Panc1 (cell line): ENCODE measurements at regions not wholly inside any gene's neighbourhood (a gene's known extent, or its start where the extent isn't known, plus 50 kb on each side); places are given as distances from the start of the nearest gene placed in this dataset.

Experiments
- ATAC-seq: fragments of 200-7000 bp; cut with Tn5 transposase; 2 replicates; pipeline ENCODE4 v1.9.1; 2020; ENCODE audit warnings: mild to moderate bottlenecking, moderate library complexity
- BruUV-seq: library from RNA; stranded (reverse); fragments of 400-500 nt; replicated peaks from 2 replicates; lab custom pipeline; 2021; lab: Mats Ljungman, UMichigan
- CTCF ChIA-PET: fragments of 300-600 bp; sonication (Branson Sonifier 250); formaldehyde crosslinking; loops from one replicate; lab custom pipeline; 2022; ENCODE audit warnings: antibody characterized with exemption; lab: Charles Lee
- POLR2A ChIA-PET: fragments of 300-600 bp; sonication (Branson Sonifier 250); formaldehyde crosslinking; loops from one replicate; lab custom pipeline; 2022; ENCODE audit warnings: antibody characterized with exemption; lab: Charles Lee
- DNase-seq: peaks from one replicate; pipeline ENCODE4 v3.0.0-alpha.2; 2010; ENCODE audit warnings: low read depth, low spot score
- H3K27ac ChIP-seq: 2 replicates; pipeline ENCODE4 v1.5.1; 2011; ENCODE audit warnings: mild to moderate bottlenecking, low read length, inconsistent platforms
- H3K27me3 ChIP-seq: fragments of 200-500 bp; sonication (Bioruptor generic); 2 replicates; pipeline ENCODE4 v1.6.0; 2014; ENCODE audit warnings: low read length, inconsistent platforms; ENCODE audit not compliant: control insufficient read depth, insufficient read depth
- H3K36me3 ChIP-seq: fragments of 200-500 bp; sonication (Bioruptor generic); 2 replicates; pipeline ENCODE4 v1.5.1; 2014; ENCODE audit warnings: inconsistent platforms, mild to moderate bottlenecking, low read length, moderate library complexity; ENCODE audit not compliant: control insufficient read depth, insufficient read depth
- H3K4me1 ChIP-seq: 2 replicates; pipeline ENCODE4 v1.5.1; 2011; ENCODE audit warnings: inconsistent platforms, mild to moderate bottlenecking, low read length, moderate library complexity; ENCODE audit not compliant: control insufficient read depth, insufficient read depth
- H3K4me3 ChIP-seq, 2 experiments: 2 replicates each; pipeline ENCODE4 v1.5.1; 2011 to 2012; ENCODE audit warnings: low read depth in 2 of 2, low read length in 2 of 2, mild to moderate bottlenecking in 2 of 2, inconsistent platforms in 1 of 2, moderate library complexity in 1 of 2
- H3K9me3 ChIP-seq: fragments of 200-500 bp; sonication (Bioruptor generic); 2 replicates; pipeline ENCODE4 v1.5.1; 2014; ENCODE audit warnings: low read depth, mild to moderate bottlenecking, inconsistent platforms, low read length, moderate library complexity; ENCODE audit not compliant: control insufficient read depth, insufficient read depth
- CTCF ChIP-seq: fragments of 450-650 bp; IDR thresholded peaks from 2 replicates; pipeline ENCODE4 v1.5.1; 2017; ENCODE audit warnings: mild to moderate bottlenecking
- POLR2AphosphoS5 ChIP-seq: IDR thresholded peaks from 2 replicates; pipeline ENCODE4 v1.6.1; 2012; ENCODE audit warnings: mild to moderate bottlenecking, low read depth, low read length, moderate library complexity
- REST ChIP-seq, 2 experiments: IDR thresholded peaks; 2 replicates each; pipeline ENCODE4 v1.6.1; 2011 to 2012; ENCODE audit warnings: low read depth in 2 of 2, control low read depth in 1 of 2, low read length in 1 of 2, mild to moderate bottlenecking in 1 of 2, moderate library complexity in 1 of 2; ENCODE audit not compliant: insufficient read depth in 1 of 2
- SIN3A ChIP-seq: IDR thresholded peaks from 2 replicates; pipeline ENCODE4 v1.6.1; 2012; ENCODE audit warnings: low read depth, mild to moderate bottlenecking, low read length, moderate library complexity, borderline replicate concordance; ENCODE audit not compliant: insufficient read depth
- TCF7L2 ChIP-seq: IDR thresholded peaks from 2 replicates; pipeline ENCODE4 v1.6.1; 2011; ENCODE audit warnings: mild to moderate bottlenecking, low read depth, low read length, inconsistent platforms
- in situ Hi-C: cut with HindIII; loops from 2 replicates; pipeline ENCODE4 v1.10.0; 2016; ENCODE audit warnings: low sequenced_read_pairs, low pct_unique_long_range_greater_than_20kb
- intact Hi-C: fragments of 100-400 bp; cut with micrococcal nuclease; formaldehyde crosslinking; loops from one replicate; pipeline ENCODE4 v1.10.0; 2022; ENCODE audit not compliant: unreplicated experiment

GRCh38 chr10:128211953-128212727, 85.9 kb upstream of the MKI67 start:
- ATAC-seq (peak; percentile 94), DNase-seq (no peak)
- ChIA-PET CTCF (interaction anchor here (0.6 to 1.5 kb wide), 6 partner anchors 10 to 1491 kb away, joined by 3 to 10 read pairs (median 4); no protein-coding TSS in a partner anchor), POLR2A (no interaction called here)
- in situ Hi-C loops, result no loop called here
- H3K36me3 ChIP-seq, result no peaks in the 10 kb centered on the region; the same call in 1 of the 2 replicates
- H3K4me3 ChIP-seq, result peak overlapping the region; percentile 23 to 62
- H3K9me3 ChIP-seq, result no peaks in the 10 kb centered on the region
- no peak overlapping the region for H3K27ac ChIP-seq
- intact Hi-C loops, result loop anchor here (2.0 kb wide), 1 partner anchor 1759 kb away; no protein-coding TSS in a partner anchor
- H3K4me1 ChIP-seq, result no peaks in the 10 kb centered on the region
- BruUV-seq, result no TSS peak
- peaks cover 3% of the 10 kb centered on the region; the same call in 1 of the 2 replicates for H3K27me3 ChIP-seq
- peak; percentile 100 for TF ChIP-seq CTCF
- no peak for TF ChIP-seq TCF7L2
- TF ChIP-seq REST (IDR thresholded peaks at IDR 0.05; ENCODE audit: insufficient read depth in 1 of 2, low read depth in 2 of 2, low read length in 1 of 2), result no peak
- TF ChIP-seq SIN3A, result no peak

- H3K9me3 ChIP-seq, result no peaks in the 10 kb centered on the region
- H3K36me3 ChIP-seq, result no peaks in the 10 kb centered on the region; the same call in 1 of the 2 replicates
- no peak for ATAC-seq
- no TSS peak for BruUV-seq
- H3K4me3 ChIP-seq, result no peak overlapping the region
- CTCF ChIA-PET, result interaction anchor here (0.6 to 1.1 kb wide), 4 partner anchors 9 to 1490 kb away, joined by 3 to 6 read pairs (median 4); no protein-coding TSS in a partner anchor
- POLR2A ChIA-PET, result no interaction called here
- in situ Hi-C loops (no loop called here), intact Hi-C loops (loop anchor here (2.0 kb wide), 1 partner anchor 1758 kb away; no protein-coding TSS in a partner anchor)
- H3K27ac ChIP-seq, result no peak overlapping the region
- TF ChIP-seq POLR2AphosphoS5 (no peak), CTCF (no peak), REST (IDR thresholded peaks at IDR 0.05; ENCODE audit: insufficient read depth in 1 of 2, low read depth in 2 of 2, low read length in 1 of 2) (no peak), SIN3A (no peak), TCF7L2 (no peak)
- H3K4me1 ChIP-seq, result no peaks in the 10 kb centered on the region
- DNase-seq, result no peak
- peaks cover 5% of the 10 kb centered on the region; the same call in 1 of the 2 replicates for H3K27me3 ChIP-seq
Measured at GRCh38 chr10:128213156-128213555, 86.9 kb upstream of the MKI67 start.
